H7 (cell line): ENCODE measurements at regions not wholly inside any gene's neighbourhood (a gene's known extent, or its start where the extent isn't known, plus 50 kb on each side); places are given as distances from the start of the nearest gene placed in this dataset.
A peak's percentile ranks its signal among the peaks of the same experiment; 100 is the strongest.
"Not testable (repeated sequence)": the region's sequence is repeated elsewhere in the genome, so short reads cannot be mapped to it uniquely, and the experiment has no call there.

Source experiments
- DNase-seq: peaks from one replicate; pipeline ENCODE4 v3.0.0; 2012
- H3K27me3 ChIP-seq: 2 replicates; pipeline ENCODE4 v1.6.0; 2011; ENCODE audit warnings: mild to moderate bottlenecking, low read length; ENCODE audit not compliant: control insufficient read depth, insufficient read depth
- H3K36me3 ChIP-seq: replicated peaks from 2 replicates; pipeline ENCODE4 v1.5.1; 2011; ENCODE audit warnings: low read length; ENCODE audit not compliant: control insufficient read depth, insufficient read depth
- H3K4me3 ChIP-seq: 2 replicates; pipeline ENCODE4 v1.5.1; 2011; ENCODE audit warnings: low read depth, mild to moderate bottlenecking, control low read depth, low read length, moderate library complexity; ENCODE audit not compliant: insufficient read depth

- Histone ChIP-seq H3K27me3 (no peaks in the 10 kb centered on the region), H3K4me3 (no peak overlapping the region), H3K36me3 (no peaks in the 10 kb centered on the region)
- DNase-seq: no peak
Observed at GRCh38 chr13:50224534-50224933, 209.3 kb downstream of the KCNRG start.

DNA sequence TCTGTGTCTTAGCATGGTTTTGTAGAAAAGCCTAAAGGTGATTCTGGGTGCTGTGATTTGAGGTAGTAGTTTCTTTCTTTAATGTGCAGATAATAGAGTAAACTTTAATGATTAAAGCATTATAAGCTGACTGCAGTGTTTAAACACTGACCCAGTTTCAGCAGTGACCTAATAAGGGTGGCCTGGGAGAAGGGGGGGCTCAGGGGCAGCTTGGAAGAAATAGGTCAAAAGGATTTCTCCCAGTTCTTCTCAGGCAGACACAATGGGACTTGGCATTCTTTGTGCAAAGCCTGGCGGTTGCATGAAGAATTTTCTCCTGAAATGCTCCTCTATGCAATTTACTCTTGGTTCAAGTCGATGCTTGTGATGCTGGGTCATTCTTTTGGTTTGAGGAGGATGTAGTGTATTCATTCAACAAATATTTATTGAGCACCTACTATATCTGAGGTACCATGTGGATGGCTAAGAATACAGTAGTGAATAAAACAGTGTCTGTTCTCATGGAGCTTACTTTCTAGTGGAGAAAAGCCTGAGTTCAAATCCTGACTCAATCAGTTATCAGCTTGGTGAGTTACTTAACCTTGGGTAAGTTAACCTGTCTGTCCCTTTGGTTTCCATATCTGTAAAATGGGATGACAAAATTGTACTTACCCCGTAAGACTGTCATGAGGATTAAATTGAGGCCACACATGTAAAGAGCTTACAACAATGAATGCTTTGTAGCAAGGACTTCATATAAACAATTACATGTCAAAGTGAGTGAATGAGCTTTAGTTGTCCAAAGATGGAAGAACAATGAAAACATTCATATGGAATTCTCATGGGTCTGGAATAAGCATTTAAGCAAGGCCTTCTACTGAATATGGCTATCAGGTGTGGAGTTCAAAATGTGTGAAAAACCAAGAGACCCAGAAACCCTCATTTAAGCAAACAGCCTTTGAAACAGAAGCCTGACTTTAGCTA lies 210.2 kb downstream of the KCNRG start:
- no peak for DNase-seq
- Histone ChIP-seq H3K4me3 (no peak overlapping the region), H3K27me3 (no peaks in the 10 kb centered on the region), H3K36me3 (no peaks in the 10 kb centered on the region)

DNA sequence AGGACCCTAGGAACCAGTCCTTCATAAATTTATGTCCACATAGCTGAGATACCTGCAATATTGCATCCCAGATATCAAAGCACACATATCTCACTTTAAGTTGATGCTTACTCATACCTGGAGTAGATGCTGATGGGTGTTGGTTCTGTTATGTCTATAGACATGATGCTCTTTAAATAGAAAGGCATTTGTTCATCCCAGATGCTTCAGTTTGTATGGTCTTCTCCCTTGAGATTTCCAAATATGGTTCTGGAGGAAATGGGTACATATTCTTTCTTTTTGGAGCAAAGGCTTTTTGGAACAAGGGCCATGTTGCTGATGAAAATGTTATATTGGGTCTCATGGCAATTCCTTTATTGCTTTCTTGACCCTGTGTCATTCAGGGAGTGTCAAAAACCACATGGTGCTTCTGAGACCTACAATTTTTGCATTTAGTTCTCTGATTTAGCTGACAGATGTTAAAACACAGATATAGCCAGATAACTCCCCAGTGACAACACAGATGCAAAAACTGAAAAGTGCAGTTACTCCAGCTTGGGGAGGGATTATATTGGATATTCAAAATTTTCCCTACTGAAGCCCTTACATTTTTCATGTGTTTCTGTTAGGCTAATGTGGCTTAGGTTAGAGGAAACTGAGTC lies 211.4 kb downstream of the KCNRG start:
- H3K36me3 ChIP-seq: no peaks in the 10 kb centered on the region

GRCh38 chr13:50227361-50227760 lies 212.1 kb downstream of the KCNRG start:
- DNase-seq: no peak
- Histone ChIP-seq H3K27me3 (no peaks in the 10 kb centered on the region), H3K36me3 (no peaks in the 10 kb centered on the region), H3K4me3 (no peak overlapping the region)

More for the DNA sequence above, 211.4 kb downstream of the KCNRG start:
- DNase-seq: no peak
- no peak overlapping the region for H3K4me3 ChIP-seq
- H3K27me3 ChIP-seq: no peaks in the 10 kb centered on the region

GRCh38 chr13:50228527-50228926 lies 213.3 kb downstream of the KCNRG start:
- no peaks in the 10 kb centered on the region for H3K36me3 ChIP-seq
- H3K27me3 ChIP-seq: no peaks in the 10 kb centered on the region
- DNase-seq: peak; percentile 39
- H3K4me3 ChIP-seq: no peak overlapping the region

GRCh38 chr13:50229960-50230661 lies 214.9 kb downstream of the KCNRG start:
- Histone ChIP-seq H3K4me3 (no peak overlapping the region), H3K36me3 (no peaks in the 10 kb centered on the region), H3K27me3 (no peaks in the 10 kb centered on the region)
- DNase-seq: no peak

DNA sequence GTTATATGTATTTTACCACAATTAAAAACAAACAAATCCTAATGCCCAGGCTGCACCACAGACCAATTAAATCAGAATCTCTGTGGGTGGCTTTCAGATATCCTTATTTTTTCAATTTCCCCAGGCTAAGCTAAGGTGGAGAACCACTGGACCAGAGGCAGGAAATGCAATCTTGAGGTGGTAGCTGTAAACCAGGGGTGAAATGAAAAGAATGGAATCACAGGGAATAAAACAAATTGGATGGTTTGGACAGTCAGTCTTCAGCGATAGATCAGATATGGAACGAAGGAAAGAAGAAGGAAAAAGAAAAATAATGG lies 215.4 kb downstream of the KCNRG start:
- H3K27me3 ChIP-seq: no peaks in the 10 kb centered on the region
- no peak overlapping the region for H3K4me3 ChIP-seq
- no peak for DNase-seq
- H3K36me3 ChIP-seq: no peaks in the 10 kb centered on the region

DNA sequence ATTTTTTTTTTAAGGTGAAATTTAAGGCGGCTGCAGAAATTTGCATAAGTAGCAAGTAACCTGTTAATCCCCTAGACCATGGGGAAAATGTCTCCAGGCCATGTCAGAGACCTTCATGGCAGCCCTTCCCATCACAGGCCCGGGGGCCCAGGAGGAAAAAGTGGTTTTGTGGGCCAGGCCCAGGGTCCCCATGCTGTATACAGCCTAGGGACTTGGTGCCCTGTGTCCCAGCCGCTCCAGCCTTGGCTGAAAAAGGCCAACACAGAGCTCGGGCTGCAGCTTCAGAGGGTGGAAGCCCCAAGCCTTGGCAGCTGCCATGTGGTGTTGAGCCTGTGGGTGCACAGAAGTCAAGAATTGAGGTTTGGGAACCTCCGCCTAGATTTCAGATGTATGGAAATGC lies 218.3 kb downstream of the KCNRG start:
- not testable (repeated sequence) for DNase-seq, H3K4me3 ChIP-seq, H3K27me3 ChIP-seq

GRCh38 chr13:50235604-50236342 lies 220.5 kb downstream of the KCNRG start:
- H3K27me3 ChIP-seq: no peaks in the 10 kb centered on the region
- no peaks in the 10 kb centered on the region for H3K36me3 ChIP-seq
- H3K4me3 ChIP-seq: no peak overlapping the region
- no peak for DNase-seq

More for the DNA sequence above, 218.3 kb downstream of the KCNRG start:
- not testable (repeated sequence) for H3K36me3 ChIP-seq

- no peak for DNase-seq
- no peak overlapping the region for H3K4me3 ChIP-seq
- no peaks in the 10 kb centered on the region for H3K36me3 ChIP-seq
- no peaks in the 10 kb centered on the region for H3K27me3 ChIP-seq
Observed at GRCh38 chr13:50236898-50237318, 221.7 kb downstream of the KCNRG start.

DNA sequence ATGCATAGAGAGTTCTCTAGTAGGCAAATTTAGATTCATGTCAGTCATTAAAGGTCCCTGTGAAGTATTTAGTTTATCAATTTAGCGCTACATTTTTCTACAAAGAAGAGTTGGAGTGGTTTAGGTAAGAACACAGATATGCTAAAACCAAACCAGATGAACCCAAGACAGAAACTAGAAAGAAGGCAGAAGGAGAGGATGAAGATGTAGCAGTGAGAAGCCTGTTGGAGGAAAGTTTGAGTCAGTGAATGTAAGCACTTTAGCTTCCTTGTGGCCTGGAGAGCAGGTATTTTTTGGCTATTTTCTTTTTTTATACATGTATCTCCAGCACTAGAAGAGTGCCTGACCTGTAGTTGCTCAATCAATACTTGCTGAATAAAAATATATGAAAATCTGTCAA lies 223.7 kb downstream of the KCNRG start:
- Histone ChIP-seq H3K36me3 (no peaks in the 10 kb centered on the region), H3K27me3 (no peaks in the 10 kb centered on the region), H3K4me3 (no peak overlapping the region)
- no peak for DNase-seq

DNA sequence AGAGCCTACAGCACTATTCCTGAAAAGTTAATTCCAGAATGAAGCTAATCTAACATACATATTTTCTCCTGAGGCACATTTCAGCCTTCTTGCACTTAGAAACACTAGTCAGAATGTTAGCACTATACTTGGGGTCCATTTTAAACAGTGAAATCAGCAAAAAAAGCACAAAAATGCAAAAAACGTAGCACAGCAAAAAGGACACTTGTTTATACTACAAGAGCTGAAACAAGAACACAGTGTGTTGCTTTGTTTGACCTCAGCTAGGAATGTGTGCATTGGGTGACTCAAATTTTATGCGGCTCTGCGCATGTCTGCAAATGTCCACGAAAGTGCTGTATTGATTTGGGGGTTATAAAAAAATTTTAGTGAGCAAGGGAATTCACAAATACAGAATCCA lies 226.2 kb downstream of the KCNRG start:
- no peak for DNase-seq
- Histone ChIP-seq H3K27me3 (no peaks in the 10 kb centered on the region), H3K36me3 (no peaks in the 10 kb centered on the region), H3K4me3 (no peak overlapping the region)

- H3K27me3 ChIP-seq: no peaks in the 10 kb centered on the region
- no peak for DNase-seq
- H3K36me3 ChIP-seq: no peaks in the 10 kb centered on the region
Observed at GRCh38 chr13:50243931-50244330, 228.7 kb downstream of the KCNRG start.

DNA sequence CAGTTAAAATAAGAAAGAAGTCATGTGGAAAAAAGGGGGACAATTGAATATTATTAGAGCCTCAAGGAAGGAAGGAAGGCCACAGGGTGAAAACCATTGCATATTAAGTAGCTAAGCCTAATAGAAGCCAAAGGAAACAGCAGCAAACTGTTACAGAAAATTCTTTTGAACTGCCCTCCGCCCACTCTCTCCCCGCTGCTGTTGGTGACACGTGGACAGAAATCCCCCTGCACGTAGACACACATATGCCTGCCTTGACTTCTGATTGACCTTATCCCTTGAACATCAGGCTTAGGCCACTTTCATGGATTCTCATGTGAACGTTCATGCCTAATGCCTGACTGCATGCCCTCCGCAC lies 229.1 kb downstream of the KCNRG start:
- H3K4me3 ChIP-seq: no peak overlapping the region
- H3K36me3 ChIP-seq: no peaks in the 10 kb centered on the region
- no peak for DNase-seq
- no peaks in the 10 kb centered on the region for H3K27me3 ChIP-seq

More at GRCh38 chr13:50243931-50244330, 228.7 kb downstream of the KCNRG start:
- H3K4me3 ChIP-seq: no peak overlapping the region
